ENCODE measurements at regions not wholly inside any gene's neighbourhood (a gene's known extent, or its start where the extent isn't known, plus 50 kb on each side); places are given as distances from the start of the nearest gene placed in this dataset.

- H3K36me3 ChIP-seq (ENCODE audit: control insufficient read depth, insufficient read depth, low read length): no peaks in the 10 kb centered on the region
- no peak for TF ChIP-seq CTCF (IDR thresholded peaks at IDR 0.05)
- Mint-ChIP-seq H3K27me3 (ENCODE audit: low read depth in 2 of 2) (no peaks in the 10 kb centered on the region), H3K36me3 (no peaks in the 10 kb centered on the region), H3K9me3 (no peaks in the 10 kb centered on the region), H3K27ac (peak overlapping the region in 1 of 2 donors; percentile 72), H3K4me1 (peaks cover 10 to 11% of the 10 kb centered on the region in 2 donors), H3K4me3 (no peak overlapping the region)
- 95% methylated on average over 1 of the region's 1 CpG for WGBS (ENCODE audit: insufficient coverage)
- intact Hi-C loops (cut with micrococcal nuclease): loop anchor here (5.0 kb wide), 1 partner anchor 102 kb away; no protein-coding TSS in a partner anchor
- H3K4me1 ChIP-seq (ENCODE audit: control insufficient read depth, insufficient read depth, low read length): peaks cover 9% of the 10 kb centered on the region
- H3K4me3 ChIP-seq (ENCODE audit: low read length): no peak overlapping the region
- no peaks in the 10 kb centered on the region for H3K9me3 ChIP-seq (ENCODE audit: control insufficient read depth, insufficient read depth, low read length)
- no peak for DNase-seq
- no peak for ATAC-seq
- H3K27ac ChIP-seq (ENCODE audit: low read length): no peak overlapping the region
- no peaks in the 10 kb centered on the region for H3K27me3 ChIP-seq (ENCODE audit: control insufficient read depth, insufficient read depth, low read length)
Measured at GRCh38 chr21:25459993-25460392, 147.3 kb downstream of the MRPL39 start.

DNA sequence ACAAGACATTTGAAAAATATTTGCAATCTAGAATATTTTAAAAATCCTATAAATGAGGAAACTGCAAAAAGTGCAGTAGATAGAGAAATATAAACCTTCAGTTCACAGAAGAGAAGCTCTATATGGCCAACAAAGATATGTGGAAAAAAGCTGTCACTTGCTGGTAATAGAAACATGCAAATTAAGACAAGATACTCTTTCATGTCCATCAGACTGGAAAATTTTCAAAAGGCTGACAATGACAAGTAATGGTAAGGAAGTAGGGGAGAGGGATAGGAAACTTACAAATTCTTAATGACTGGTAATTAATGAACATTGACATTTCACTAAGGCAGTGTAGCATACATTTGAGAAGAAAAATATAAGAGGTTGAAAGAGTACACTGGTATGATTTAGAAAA, 147.9 kb downstream of the MRPL39 start:
- Mint-ChIP-seq H3K4me3 (no peak overlapping the region), H3K27ac (peak overlapping the region in 1 of 2 donors; percentile 72), H3K36me3 (no peaks in the 10 kb centered on the region), H3K27me3 (ENCODE audit: low read depth in 2 of 2) (no peaks in the 10 kb centered on the region), H3K9me3 (no peaks in the 10 kb centered on the region), H3K4me1 (peaks cover 10 to 11% of the 10 kb centered on the region in 2 donors)
- ATAC-seq (no peak), DNase-seq (no peak)
- Histone ChIP-seq H3K27ac (ENCODE audit: low read length) (no peak overlapping the region), H3K36me3 (ENCODE audit: control insufficient read depth, insufficient read depth, low read length) (no peaks in the 10 kb centered on the region), H3K4me1 (ENCODE audit: control insufficient read depth, insufficient read depth, low read length) (peaks cover 9% of the 10 kb centered on the region), H3K9me3 (ENCODE audit: control insufficient read depth, insufficient read depth, low read length) (no peaks in the 10 kb centered on the region), H3K4me3 (ENCODE audit: low read length) (no peak overlapping the region), H3K27me3 (ENCODE audit: control insufficient read depth, insufficient read depth, low read length) (no peaks in the 10 kb centered on the region)
- no peak for TF ChIP-seq CTCF (IDR thresholded peaks at IDR 0.05)
- intact Hi-C loops (cut with micrococcal nuclease): loop anchor here (5.0 kb wide), 1 partner anchor 103 kb away; no protein-coding TSS in a partner anchor

GRCh38 chr21:25458484-25458883, 148.8 kb downstream of the MRPL39 start:
- no peak for TF ChIP-seq CTCF (IDR thresholded peaks at IDR 0.05)
- no peak overlapping the region for H3K4me3 ChIP-seq (ENCODE audit: low read length)
- peaks cover 9% of the 10 kb centered on the region for H3K4me1 ChIP-seq (ENCODE audit: control insufficient read depth, insufficient read depth, low read length)
- no peak overlapping the region for H3K27ac ChIP-seq (ENCODE audit: low read length)
- Mint-ChIP-seq H3K9me3 (no peaks in the 10 kb centered on the region), H3K36me3 (no peaks in the 10 kb centered on the region), H3K4me3 (no peak overlapping the region), H3K27ac (peak overlapping the region; percentile 75 to 79), H3K27me3 (ENCODE audit: low read depth in 2 of 2) (no peaks in the 10 kb centered on the region), H3K4me1 (peaks cover 10 to 11% of the 10 kb centered on the region in 2 donors)
- no peaks in the 10 kb centered on the region for H3K36me3 ChIP-seq (ENCODE audit: control insufficient read depth, insufficient read depth, low read length)
- intact Hi-C loops (cut with micrococcal nuclease): loop anchor here (5.0 kb wide), 1 partner anchor 104 kb away; no protein-coding TSS in a partner anchor
- no CpG with 5 or more reads among the region's 1 CpG for WGBS (ENCODE audit: insufficient coverage)
- H3K27me3 ChIP-seq (ENCODE audit: control insufficient read depth, insufficient read depth, low read length): no peaks in the 10 kb centered on the region
- no peak for DNase-seq
- no peaks in the 10 kb centered on the region for H3K9me3 ChIP-seq (ENCODE audit: control insufficient read depth, insufficient read depth, low read length)
- ATAC-seq: no peak

GRCh38 chr21:25457946-25458345, 149.3 kb downstream of the MRPL39 start:
- H3K27ac ChIP-seq (ENCODE audit: low read length): peak overlapping the region; percentile 68
- H3K36me3 ChIP-seq (ENCODE audit: control insufficient read depth, insufficient read depth, low read length): no peaks in the 10 kb centered on the region
- no peak overlapping the region for H3K4me3 Mint-ChIP-seq
- H3K27ac Mint-ChIP-seq: peak overlapping the region; percentile 86
- H3K27me3 Mint-ChIP-seq (ENCODE audit: low read depth in 2 of 2): no peaks in the 10 kb centered on the region
- no peaks in the 10 kb centered on the region for H3K9me3 ChIP-seq (ENCODE audit: control insufficient read depth, insufficient read depth, low read length)
- no peaks in the 10 kb centered on the region for H3K27me3 ChIP-seq (ENCODE audit: control insufficient read depth, insufficient read depth, low read length)
- no peak for DNase-seq
- no peaks in the 10 kb centered on the region for H3K36me3 Mint-ChIP-seq
- intact Hi-C loops (cut with micrococcal nuclease): loop anchor here (5.0 kb wide), 1 partner anchor 104 kb away; no protein-coding TSS in a partner anchor
- no peak for ATAC-seq
- H3K4me1 Mint-ChIP-seq: peaks cover 10 to 11% of the 10 kb centered on the region in 2 donors
- WGBS (ENCODE audit: insufficient coverage): 61% methylated on average over 4 of the region's 5 CpGs
- TF ChIP-seq CTCF (IDR thresholded peaks at IDR 0.05): no peak
- H3K4me1 ChIP-seq (ENCODE audit: control insufficient read depth, insufficient read depth, low read length): peaks cover 9% of the 10 kb centered on the region
- H3K9me3 Mint-ChIP-seq: no peaks in the 10 kb centered on the region
- H3K4me3 ChIP-seq (ENCODE audit: low read length): no peak overlapping the region

Data from natural killer cell (primary cell).